NT2/D1 (cell line): ENCODE measurements at regions not wholly inside any gene's neighbourhood (a gene's known extent, or its start where the extent isn't known, plus 50 kb on each side); places are given as distances from the start of the nearest gene placed in this dataset.

Source experiments
- SUZ12 ChIP-seq: IDR thresholded peaks from 2 replicates; pipeline ENCODE4 v1.6.1; 2011; ENCODE audit not compliant: insufficient read length, insufficient read depth; ENCODE audit errors: extremely low read depth
- YY1 ChIP-seq: IDR thresholded peaks from 2 replicates; pipeline ENCODE4 v1.6.1; 2011; ENCODE audit not compliant: insufficient read length, insufficient read depth
- ZNF274 ChIP-seq: IDR thresholded peaks from 2 replicates; pipeline ENCODE4 v1.6.1; 2011; ENCODE audit warnings: mild to moderate bottlenecking, low read depth, low read length

DNA sequence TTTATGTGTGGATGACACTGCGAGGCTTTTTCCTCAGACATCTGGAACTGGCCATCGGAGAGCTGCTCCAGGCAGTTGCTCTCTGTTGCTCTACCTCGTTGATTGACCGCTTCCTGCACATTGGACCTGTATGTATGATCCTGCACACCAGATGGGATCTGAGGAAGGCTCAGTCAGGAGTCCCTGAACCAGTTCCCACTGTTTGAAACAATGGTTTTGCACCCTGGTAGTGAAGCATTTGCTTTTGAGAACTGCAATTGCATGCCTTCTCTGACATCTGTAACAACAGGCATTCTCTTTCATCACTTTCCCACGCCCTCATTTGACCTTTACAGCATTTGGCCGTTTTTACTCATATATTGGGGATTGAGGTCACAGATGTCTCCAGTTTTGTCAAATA, 61.1 kb upstream of the NPAS1 start:
- TF ChIP-seq ZNF274 (no peak), YY1 (no peak), SUZ12 (no peak)
